ENCODE measurements at regions not wholly inside any gene's neighbourhood (a gene's known extent, or its start where the extent isn't known, plus 50 kb on each side); places are given as distances from the start of the nearest gene placed in this dataset.

GRCh38 chr5:18507114-18507513, 872.9 kb downstream of the TAF11L14 start:
- peaks cover 0 to 11% (median 2%) of the 10 kb centered on the region in 7 donors for H3K9me3 Mint-ChIP-seq
- no peak overlapping the region for H3K4me3 ChIP-seq (replicated peaks in 1 of 3; ENCODE audit: low read depth in 2 of 3, low read length in 3 of 3)
- no peaks in the 10 kb centered on the region for H3K36me3 Mint-ChIP-seq
- no peak overlapping the region for H3K27ac ChIP-seq (ENCODE audit: low read depth in 1 of 2, low read length in 2 of 2)
- H3K9me3 ChIP-seq (replicated peaks in 1 of 2; ENCODE audit: control insufficient read depth in 1 of 2, insufficient read depth in 1 of 2, low read length in 2 of 2): peaks cover 2 to 3% of the 10 kb centered on the region in 2 donors
- H3K36me3 ChIP-seq (replicated peaks in 1 of 2; ENCODE audit: control insufficient read depth in 1 of 2, insufficient read depth in 2 of 2, low read length in 2 of 2): no peaks in the 10 kb centered on the region
- no peaks in the 10 kb centered on the region for H4K20me1 ChIP-seq (ENCODE audit: insufficient read depth, low read length)
- TF ChIP-seq CTCF (IDR thresholded peaks at IDR 0.05): no peak
- H3K27me3 Mint-ChIP-seq (ENCODE audit: low read depth in 3 of 3): no peaks in the 10 kb centered on the region
- H3K4me1 ChIP-seq (ENCODE audit: control insufficient read depth in 1 of 2, insufficient read depth in 2 of 2, low read length in 2 of 2): no peaks in the 10 kb centered on the region
- DNase-seq: no peak
- no peak overlapping the region for H3K27ac Mint-ChIP-seq
- H3K4me2 ChIP-seq (replicated peaks; ENCODE audit: extremely low read depth, low read length, poor library complexity, severe bottlenecking): no peak overlapping the region
- H2AFZ ChIP-seq (ENCODE audit: insufficient read depth, low read depth, low read length, poor library complexity, severe bottlenecking): no peak overlapping the region
- H3K9ac ChIP-seq (ENCODE audit: insufficient read depth, low read length, poor library complexity, severe bottlenecking): no peak overlapping the region
- WGBS (ENCODE audit: insufficient coverage): no CpG with 5 or more reads among the region's 1 CpG
- no peaks in the 10 kb centered on the region for H3K79me2 ChIP-seq (ENCODE audit: insufficient read depth, low read length)
- intact Hi-C loops (cut with micrococcal nuclease): no loop called here
- H3K27me3 ChIP-seq (ENCODE audit: control insufficient read depth in 2 of 2, insufficient read depth in 2 of 2, low read length in 2 of 2): no peaks in the 10 kb centered on the region
- H3K4me1 Mint-ChIP-seq: no peaks in the 10 kb centered on the region
- H3K4me3 Mint-ChIP-seq: no peak overlapping the region

- no peak overlapping the region for H3K9ac ChIP-seq (ENCODE audit: insufficient read depth, low read length, poor library complexity, severe bottlenecking)
- Mint-ChIP-seq H3K4me3 (no peak overlapping the region), H3K27ac (no peak overlapping the region), H3K9me3 (peaks cover 0 to 12% (median 4%) of the 10 kb centered on the region in 7 donors), H3K27me3 (ENCODE audit: low read depth in 3 of 3) (no peaks in the 10 kb centered on the region), H3K36me3 (no peaks in the 10 kb centered on the region), H3K4me1 (no peaks in the 10 kb centered on the region)
- no peak overlapping the region for H3K4me3 ChIP-seq (replicated peaks in 1 of 3; ENCODE audit: low read depth in 2 of 3, low read length in 3 of 3)
- H3K27me3 ChIP-seq (ENCODE audit: control insufficient read depth in 2 of 2, insufficient read depth in 2 of 2, low read length in 2 of 2): no peaks in the 10 kb centered on the region
- no peak overlapping the region for H2AFZ ChIP-seq (ENCODE audit: insufficient read depth, low read depth, low read length, poor library complexity, severe bottlenecking)
- H3K27ac ChIP-seq (ENCODE audit: low read depth in 1 of 2, low read length in 2 of 2): no peak overlapping the region
- H3K4me1 ChIP-seq (ENCODE audit: control insufficient read depth in 1 of 2, insufficient read depth in 2 of 2, low read length in 2 of 2): no peaks in the 10 kb centered on the region
- no CpG with 5 or more reads among the region's 6 CpGs for WGBS (ENCODE audit: insufficient coverage)
- DNase-seq: no peak
- H3K9me3 ChIP-seq (replicated peaks in 1 of 2; ENCODE audit: control insufficient read depth in 1 of 2, insufficient read depth in 1 of 2, low read length in 2 of 2): peaks cover 3 to 18% of the 10 kb centered on the region in 2 donors
- H4K20me1 ChIP-seq (ENCODE audit: insufficient read depth, low read length): no peaks in the 10 kb centered on the region
- H3K79me2 ChIP-seq (ENCODE audit: insufficient read depth, low read length): no peaks in the 10 kb centered on the region
- H3K36me3 ChIP-seq (replicated peaks in 1 of 2; ENCODE audit: control insufficient read depth in 1 of 2, insufficient read depth in 2 of 2, low read length in 2 of 2): no peaks in the 10 kb centered on the region
- no peak for TF ChIP-seq CTCF (IDR thresholded peaks at IDR 0.05)
- intact Hi-C loops (cut with micrococcal nuclease): no loop called here
- no peak overlapping the region for H3K4me2 ChIP-seq (replicated peaks; ENCODE audit: extremely low read depth, low read length, poor library complexity, severe bottlenecking)
These were observed 883.6 kb downstream of the TAF11L14 start for GRCh38 chr5:18517641-18518380.

Measured in CD14-positive monocyte (primary cell).